ENCODE measurements at regions not wholly inside any gene's neighbourhood (a gene's known extent, or its start where the extent isn't known, plus 50 kb on each side); places are given as distances from the start of the nearest gene placed in this dataset.

GRCh38 chr5:171562822-171563221 lies 143.4 kb downstream of the FGF18 start:
- no peak for DNase-seq
- Mint-ChIP-seq H3K4me1 (no peaks in the 10 kb centered on the region), H3K4me3 (no peak overlapping the region), H3K27ac (no peak overlapping the region), H3K27me3 (ENCODE audit: low read depth, poor library complexity) (peaks cover 5% of the 10 kb centered on the region), H3K9me3 (peaks cover 43% of the 10 kb centered on the region), H3K36me3 (ENCODE audit: low read depth) (peaks cover 26% of the 10 kb centered on the region)
- TF ChIP-seq CTCF (IDR thresholded peaks at IDR 0.05): no peak

- H3K9me3 Mint-ChIP-seq: peaks cover 67% of the 10 kb centered on the region
- H3K27me3 Mint-ChIP-seq (ENCODE audit: low read depth, poor library complexity): peaks cover 3% of the 10 kb centered on the region
- peaks cover 3% of the 10 kb centered on the region for H3K4me1 Mint-ChIP-seq
- no peak for DNase-seq
- peaks cover 45% of the 10 kb centered on the region for H3K36me3 Mint-ChIP-seq (ENCODE audit: low read depth)
- no peak overlapping the region for H3K4me3 Mint-ChIP-seq
- no peak overlapping the region for H3K27ac Mint-ChIP-seq
- TF ChIP-seq CTCF (IDR thresholded peaks at IDR 0.05): no peak
Observed at GRCh38 chr5:171568389-171568788, 148.9 kb downstream of the FGF18 start.

DNA sequence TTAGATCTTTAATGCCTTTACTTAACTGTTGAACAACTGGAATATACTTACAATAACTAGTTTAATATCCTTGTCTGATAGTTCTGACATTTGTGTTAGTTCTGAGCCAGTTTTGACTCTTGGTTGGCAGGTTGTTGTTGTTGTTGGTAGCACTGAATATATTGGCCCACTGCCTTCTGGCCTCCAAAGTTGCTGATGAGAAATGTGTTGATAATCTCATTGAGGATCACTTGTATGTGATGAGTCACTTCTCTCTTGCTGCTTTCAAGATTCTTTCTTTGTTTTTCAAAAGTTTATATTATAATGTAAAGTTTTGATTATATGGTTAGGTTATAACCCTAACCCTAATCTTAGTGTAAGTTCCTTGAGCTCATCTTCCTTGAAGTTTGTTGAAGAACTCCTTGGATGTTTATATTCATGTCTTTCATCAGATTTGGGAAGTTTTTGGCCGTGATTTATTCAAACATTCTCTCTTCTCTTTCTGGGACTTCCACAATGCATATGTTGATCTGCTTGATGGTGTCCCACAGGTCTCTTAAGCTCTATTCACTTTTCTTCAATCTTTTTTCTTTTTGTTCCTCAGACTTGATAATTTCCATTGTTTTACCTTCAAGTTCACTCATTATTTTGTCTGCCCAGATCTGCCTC lies 149.7 kb downstream of the FGF18 start:
- no peak overlapping the region for H3K27ac Mint-ChIP-seq
- DNase-seq: no peak
- H3K36me3 Mint-ChIP-seq (ENCODE audit: low read depth): peaks cover 41% of the 10 kb centered on the region
- no peak overlapping the region for H3K4me3 Mint-ChIP-seq
- H3K9me3 Mint-ChIP-seq: peaks cover 63% of the 10 kb centered on the region
- peaks cover 9% of the 10 kb centered on the region for H3K4me1 Mint-ChIP-seq
- no peak for TF ChIP-seq CTCF (IDR thresholded peaks at IDR 0.05)
- peaks cover 3% of the 10 kb centered on the region for H3K27me3 Mint-ChIP-seq (ENCODE audit: low read depth, poor library complexity)

DNA sequence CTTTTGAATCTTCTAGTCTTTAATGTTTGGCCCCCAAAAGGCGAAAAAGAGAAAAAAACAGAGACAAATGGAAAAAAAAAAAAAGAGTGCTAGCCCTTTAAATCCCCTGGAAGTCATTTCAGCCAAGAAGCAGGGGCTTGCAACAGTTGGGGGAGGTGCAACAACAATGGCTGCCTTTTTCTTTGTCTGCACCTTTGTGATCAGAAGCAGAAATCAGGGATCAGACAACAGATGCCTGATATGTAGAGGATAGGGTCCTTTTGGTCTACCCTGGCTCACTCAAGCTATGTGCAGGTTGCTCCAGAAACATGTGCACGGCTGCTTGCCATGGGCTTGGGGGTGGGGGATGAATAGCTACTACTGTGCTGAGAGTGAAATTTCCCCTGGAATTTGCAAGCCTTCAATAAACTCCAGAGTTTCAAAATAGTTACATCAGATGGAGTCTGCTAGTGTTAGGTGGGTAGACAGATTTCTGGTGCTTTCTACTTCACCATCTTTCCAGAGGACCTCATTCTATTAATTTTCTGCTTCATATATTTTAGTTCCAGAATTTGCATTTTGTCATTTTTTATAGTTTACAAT lies 150.9 kb downstream of the FGF18 start:
- H3K4me3 Mint-ChIP-seq: no peak overlapping the region
- peaks cover 3% of the 10 kb centered on the region for H3K27me3 Mint-ChIP-seq (ENCODE audit: low read depth, poor library complexity)
- peaks cover 56% of the 10 kb centered on the region for H3K9me3 Mint-ChIP-seq
- peaks cover 41% of the 10 kb centered on the region for H3K36me3 Mint-ChIP-seq (ENCODE audit: low read depth)
- no peak for TF ChIP-seq CTCF (IDR thresholded peaks at IDR 0.05)
- DNase-seq: no peak
- H3K27ac Mint-ChIP-seq: no peak overlapping the region
- peaks cover 19% of the 10 kb centered on the region for H3K4me1 Mint-ChIP-seq

- peaks cover 25% of the 10 kb centered on the region for H3K4me1 Mint-ChIP-seq
- H3K27ac Mint-ChIP-seq: no peak overlapping the region
- no peak overlapping the region for H3K4me3 Mint-ChIP-seq
- peaks cover 55% of the 10 kb centered on the region for H3K9me3 Mint-ChIP-seq
- TF ChIP-seq CTCF (IDR thresholded peaks at IDR 0.05): no peak
- peaks cover 41% of the 10 kb centered on the region for H3K36me3 Mint-ChIP-seq (ENCODE audit: low read depth)
- H3K27me3 Mint-ChIP-seq (ENCODE audit: low read depth, poor library complexity): peaks cover 3% of the 10 kb centered on the region
- no peak for DNase-seq
Observed at GRCh38 chr5:171571663-171572062, 152.2 kb downstream of the FGF18 start.

DNA sequence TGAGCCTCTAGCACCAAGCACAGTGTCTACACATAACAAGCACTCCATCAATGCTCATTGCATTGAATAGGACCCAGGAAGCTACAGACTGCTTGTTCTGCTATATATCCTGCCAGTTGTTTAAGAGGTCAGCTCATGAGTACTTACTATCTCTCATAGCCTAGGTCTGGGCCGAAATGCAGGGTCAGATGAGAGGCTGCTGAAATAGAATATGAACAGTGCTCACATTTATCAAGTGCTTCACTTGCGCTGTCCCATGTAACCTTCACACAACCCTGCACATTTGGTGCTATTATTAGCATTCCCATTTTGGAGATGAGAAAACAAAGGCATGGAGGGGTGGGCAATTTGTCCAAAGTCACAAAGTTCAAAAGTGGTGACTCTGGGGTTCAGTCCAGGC lies 153.6 kb downstream of the FGF18 start:
- no peak for DNase-seq
- Mint-ChIP-seq H3K4me1 (peaks cover 36% of the 10 kb centered on the region), H3K4me3 (no peak overlapping the region), H3K27ac (no peak overlapping the region), H3K27me3 (ENCODE audit: low read depth, poor library complexity) (no peaks in the 10 kb centered on the region), H3K9me3 (peaks cover 44% of the 10 kb centered on the region), H3K36me3 (ENCODE audit: low read depth) (peaks cover 30% of the 10 kb centered on the region)
- no peak for TF ChIP-seq CTCF (IDR thresholded peaks at IDR 0.05)
